A549 (cell line): ENCODE measurements at regions not wholly inside any gene's neighbourhood (a gene's known extent, or its start where the extent isn't known, plus 50 kb on each side); places are given as distances from the start of the nearest gene placed in this dataset.

Experiments
- CHD4 ChIP-seq: fragments of 200-600 bp; sonication (generic); IDR thresholded peaks from 2 replicates; pipeline ENCODE4 v1.6.1; 2016; ENCODE audit warnings: antibody characterized with exemption, mild to moderate bottlenecking, borderline replicate concordance
- CTCF ChIP-seq: fragments of >200 bp; sonication (Bioruptor Twin); formaldehyde crosslinking; IDR thresholded peaks from 3 replicates; pipeline ENCODE4 v1.5.1; 2016
- ESRRA ChIP-seq: fragments of 150-350 bp; IDR thresholded peaks from 2 replicates; pipeline ENCODE4 v1.6.1; 2014; ENCODE audit warnings: mild to moderate bottlenecking, low read length, borderline replicate concordance
- HOXA7 ChIP-seq: fragments of 250-450 bp; sonication (Bioruptor Pico); IDR thresholded peaks from 2 replicates; pipeline ENCODE4 v1.5.0; 2020; ENCODE audit warnings: mild to moderate bottlenecking, moderate library complexity
- JUNB ChIP-seq: fragments of >200 bp; sonication (Bioruptor Twin); formaldehyde crosslinking; IDR thresholded peaks from 2 replicates; pipeline ENCODE4 v1.6.1; 2016
- MAFK ChIP-seq: fragments of 450-650 bp; IDR thresholded peaks from 2 replicates; pipeline ENCODE4 v1.6.1; 2014; ENCODE audit not compliant: partially characterized antibody
- POLR2A ChIP-seq: IDR thresholded peaks from 2 replicates; pipeline ENCODE4 v1.6.1; 2012; ENCODE audit warnings: mild to moderate bottlenecking, low read length
- RARB ChIP-seq: fragments of 250-450 bp; sonication (Bioruptor Pico); IDR thresholded peaks from 2 replicates; pipeline ENCODE4 v1.8.0; 2021; ENCODE audit warnings: mild to moderate bottlenecking, moderate library complexity
- RCOR1 ChIP-seq: fragments of 150-350 bp; IDR thresholded peaks from 2 replicates; pipeline ENCODE4 v1.6.1; 2014; ENCODE audit warnings: antibody characterized with exemption, low read length, low read depth

GRCh38 chr13:111589992-111590391 lies 269.6 kb downstream of the TEX29 start:
- TF ChIP-seq CTCF (no peak), MAFK (no peak), POLR2A (no peak), JUNB (no peak), RARB (CRISPR knock-in tag) (no peak), CHD4 (no peak), RCOR1 (no peak), ESRRA (no peak), HOXA7 (CRISPR knock-in tag) (no peak)
